Breast epithelium (tissue), 3 donors: ENCODE measurements at regions not wholly inside any gene's neighbourhood (a gene's known extent, or its start where the extent isn't known, plus 50 kb on each side); places are given as distances from the start of the nearest gene placed in this dataset.

Experiments used
- CTCF ChIP-seq, 3 donors: fragments of 450-650 bp; IDR thresholded peaks; one replicate each; pipeline ENCODE4 v1.5.1; 2016 to 2017; ENCODE audit warnings: antibody characterized with exemption in 3 of 3, mild to moderate bottlenecking in 3 of 3, moderate library complexity in 3 of 3
- POLR2A ChIP-seq: fragments of 450-650 bp; IDR thresholded peaks from one replicate; pipeline ENCODE4 v1.6.1; 2016; ENCODE audit warnings: antibody characterized with exemption, mild to moderate bottlenecking, moderate library complexity
- POLR2AphosphoS5 ChIP-seq, 3 donors: sonication (generic); formaldehyde crosslinking; IDR thresholded peaks; one replicate each; pipeline ENCODE4 v1.6.1; 2017; ENCODE audit warnings: antibody characterized with exemption in 3 of 3

GRCh38 chr1:181295217-181295616, 188.1 kb upstream of the CACNA1E start:
- no peak for TF ChIP-seq CTCF (IDR thresholded peaks at IDR 0.05)
- TF ChIP-seq POLR2AphosphoS5 (IDR thresholded peaks at IDR 0.05), result no peak
- TF ChIP-seq POLR2A, result no peak
